COLO829 (cell line): ENCODE measurements at regions not wholly inside any gene's neighbourhood (a gene's known extent, or its start where the extent isn't known, plus 50 kb on each side); places are given as distances from the start of the nearest gene placed in this dataset.

ENCODE experiments used
- DNase-seq: peaks from one replicate; pipeline ENCODE4 v3.0.0; 2012; ENCODE audit warnings: low spot score

- no peak for DNase-seq
Observed at GRCh38 chr1:221912230-221912629, 170.3 kb upstream of the DUSP10 start.

- DNase-seq: no peak
Observed at GRCh38 chr1:221911714-221912113, 169.8 kb upstream of the DUSP10 start.

GRCh38 chr1:221910222-221910621 lies 168.3 kb upstream of the DUSP10 start:
- DNase-seq: no peak

GRCh38 chr1:221908573-221908972 lies 166.7 kb upstream of the DUSP10 start:
- DNase-seq: no peak

GRCh38 chr1:221907166-221907932 lies 165.5 kb upstream of the DUSP10 start:
- no peak for DNase-seq

GRCh38 chr1:221905802-221906201 lies 163.9 kb upstream of the DUSP10 start:
- DNase-seq: no peak

- DNase-seq: no peak
Observed at GRCh38 chr1:221904319-221904718, 162.4 kb upstream of the DUSP10 start.

GRCh38 chr1:221903594-221903993 lies 161.7 kb upstream of the DUSP10 start:
- DNase-seq: no peak

- no peak for DNase-seq
Observed at GRCh38 chr1:221902961-221903360, 161.1 kb upstream of the DUSP10 start.

- no peak for DNase-seq
Observed at GRCh38 chr1:221900678-221901077, 158.8 kb upstream of the DUSP10 start.

GRCh38 chr1:221897321-221897721 lies 155.4 kb upstream of the DUSP10 start:
- DNase-seq: no peak

GRCh38 chr1:221892301-221892830 lies 150.5 kb upstream of the DUSP10 start:
- no peak for DNase-seq

GRCh38 chr1:221891708-221892107 lies 149.8 kb upstream of the DUSP10 start:
- DNase-seq: no peak

- no peak for DNase-seq
Observed at GRCh38 chr1:221888801-221889200, 146.9 kb upstream of the DUSP10 start.

GRCh38 chr1:221888218-221888617 lies 146.3 kb upstream of the DUSP10 start:
- DNase-seq: no peak

GRCh38 chr1:221887758-221888157 lies 145.9 kb upstream of the DUSP10 start:
- DNase-seq: no peak

GRCh38 chr1:221887415-221887746 lies 145.5 kb upstream of the DUSP10 start:
- no peak for DNase-seq

GRCh38 chr1:221886743-221887414 lies 145.0 kb upstream of the DUSP10 start:
- DNase-seq: peak; percentile 62

GRCh38 chr1:221886311-221886710 lies 144.4 kb upstream of the DUSP10 start:
- no peak for DNase-seq

- DNase-seq: no peak
Observed at GRCh38 chr1:221884821-221885220, 142.9 kb upstream of the DUSP10 start.

GRCh38 chr1:221881805-221882581 lies 140.1 kb upstream of the DUSP10 start:
- DNase-seq: no peak

GRCh38 chr1:221880182-221880581 lies 138.3 kb upstream of the DUSP10 start:
- no peak for DNase-seq

- no peak for DNase-seq
Observed at GRCh38 chr1:221878134-221878533, 136.2 kb upstream of the DUSP10 start.
